GM21528 (cell line): ENCODE measurements at regions not wholly inside any gene's neighbourhood (a gene's known extent, or its start where the extent isn't known, plus 50 kb on each side); places are given as distances from the start of the nearest gene placed in this dataset.

Source experiments
- ATAC-seq: cut with Tn5 transposase; IDR thresholded peaks from one replicate; pipeline ENCODE4 v1.9.1; 2021; ENCODE audit warnings: mild to moderate bottlenecking, moderate library complexity; ENCODE audit not compliant: unreplicated experiment, low FRiP score

- ATAC-seq = no peak
Observed at GRCh38 chr1:239675735-239676134, 289.4 kb downstream of the CHRM3 start.

DNA sequence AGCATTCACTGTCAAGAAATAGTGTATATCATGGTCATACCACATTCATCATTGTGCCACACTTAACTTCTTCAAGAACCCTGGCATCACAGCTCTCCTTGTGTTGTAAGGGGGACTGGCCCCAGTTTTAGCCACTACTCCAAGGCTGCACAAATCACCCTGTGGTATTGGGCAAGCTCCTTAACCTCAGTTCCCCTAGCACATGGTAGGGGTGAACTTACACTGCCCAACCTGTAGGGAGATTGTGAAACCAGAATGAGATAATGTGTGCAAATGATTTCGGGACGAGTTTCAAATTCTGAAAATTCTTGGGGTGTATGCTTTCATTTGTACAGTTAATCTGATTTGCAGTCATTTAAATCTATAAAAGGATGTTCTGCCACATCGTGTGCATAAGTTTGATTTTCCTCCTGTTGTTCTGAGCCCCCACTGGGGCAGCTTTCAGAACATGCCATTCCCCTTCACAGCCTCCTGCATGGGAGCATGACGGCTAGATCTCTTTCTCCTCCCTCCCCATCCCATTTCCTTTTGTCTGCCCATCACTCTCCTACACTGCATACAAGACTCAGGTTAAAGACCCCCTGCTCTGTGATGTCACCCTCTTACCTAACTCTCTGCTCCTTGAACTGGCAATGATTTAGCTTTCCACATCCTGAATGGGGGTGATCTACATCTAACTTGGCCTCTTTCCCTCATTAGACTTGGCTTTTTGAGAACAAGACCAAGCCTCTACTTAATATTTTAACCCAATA lies 290.3 kb downstream of the CHRM3 start:
- ATAC-seq = no peak

DNA sequence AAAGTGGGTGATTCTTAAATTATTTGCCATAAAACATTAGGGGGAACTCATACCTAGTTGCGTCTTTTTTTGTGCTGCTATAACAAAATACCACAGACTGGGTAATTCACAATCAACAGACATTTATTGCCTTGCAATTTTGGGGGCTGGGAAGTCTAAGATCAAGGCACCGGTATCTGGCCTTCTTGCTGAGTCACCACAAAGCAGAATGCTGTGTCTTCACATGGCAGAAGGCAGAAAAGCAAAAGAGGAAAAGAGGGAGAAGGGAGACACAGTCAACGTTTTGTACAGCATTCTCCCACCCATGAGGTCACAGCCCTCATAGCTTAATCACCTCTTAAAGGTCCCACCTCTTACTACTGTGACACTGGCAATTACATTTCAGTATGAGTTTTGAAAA lies 291.0 kb downstream of the CHRM3 start:
- no peak for ATAC-seq

DNA sequence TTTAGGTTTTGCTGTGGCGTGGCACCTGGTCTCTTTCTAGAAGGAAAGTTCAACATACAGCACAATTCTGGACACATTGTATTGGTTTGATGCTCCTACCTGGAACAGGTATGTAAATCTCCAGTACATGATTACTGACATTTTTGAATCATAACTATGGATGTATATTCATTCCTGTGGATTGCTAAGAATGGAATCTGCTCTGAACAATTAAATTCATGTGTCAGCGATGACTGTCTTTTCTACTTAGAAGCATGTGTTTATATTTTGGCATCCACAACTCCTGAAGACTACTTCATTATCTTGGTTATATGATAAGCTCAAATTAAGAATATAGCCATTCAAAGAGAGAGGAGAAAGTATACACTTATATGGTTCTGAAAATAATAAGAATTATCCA lies 291.8 kb downstream of the CHRM3 start:
- ATAC-seq = no peak

GRCh38 chr1:239682046-239682445 lies 295.7 kb downstream of the CHRM3 start:
- no peak for ATAC-seq

GRCh38 chr1:239682960-239683359 lies 296.6 kb downstream of the CHRM3 start:
- ATAC-seq = no peak

- ATAC-seq = no peak
Observed at GRCh38 chr1:239686386-239686785, 300.0 kb downstream of the CHRM3 start.

GRCh38 chr1:239696317-239696716 lies 309.9 kb downstream of the CHRM3 start:
- ATAC-seq = no peak

GRCh38 chr1:239700667-239701066 lies 314.3 kb downstream of the CHRM3 start:
- no peak for ATAC-seq

DNA sequence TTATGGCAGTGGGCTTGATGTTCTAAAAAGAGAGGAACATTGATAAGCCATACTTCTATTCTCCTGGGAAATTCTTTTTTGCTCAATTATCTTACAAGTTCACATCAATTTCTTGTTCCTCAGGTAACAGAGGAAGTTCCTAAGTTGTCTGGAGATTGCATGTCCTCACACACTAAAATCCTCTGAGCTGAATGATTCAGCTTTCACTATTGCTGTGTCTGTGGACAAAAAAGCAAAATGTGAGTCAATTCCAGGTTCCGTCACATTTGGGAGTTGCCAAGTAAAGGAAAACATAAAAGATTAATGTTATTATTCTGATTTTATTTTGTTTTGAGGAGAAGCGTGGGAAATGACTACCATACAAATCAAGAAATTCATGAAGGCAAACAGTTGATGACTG lies 316.7 kb downstream of the CHRM3 start:
- no peak for ATAC-seq

DNA sequence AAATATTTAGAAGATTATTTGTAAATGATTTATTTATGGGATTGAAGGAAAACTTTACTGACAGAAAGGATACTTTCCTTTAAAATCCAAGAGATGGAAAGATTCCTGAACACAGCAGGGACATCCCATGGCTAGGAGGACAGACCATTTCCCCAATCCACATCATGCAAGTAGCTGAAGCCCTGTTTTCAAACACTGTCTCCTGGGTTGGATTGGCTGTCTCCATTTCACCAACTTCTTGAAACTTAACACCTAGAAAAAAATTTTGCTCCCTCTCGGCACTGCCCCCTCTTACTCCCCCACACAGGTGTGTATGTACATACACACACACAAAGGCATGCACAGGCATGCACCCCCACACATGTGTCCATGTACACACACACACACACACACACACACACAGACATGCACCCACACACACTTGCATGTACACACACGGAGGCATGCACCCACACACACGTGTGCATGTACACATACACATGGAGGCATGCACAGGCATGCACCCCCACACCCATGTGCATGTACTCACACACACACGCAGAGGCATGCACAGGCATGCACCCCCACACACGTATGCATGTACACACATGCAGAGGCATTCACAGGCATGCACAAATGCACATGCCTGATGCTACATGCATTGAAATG lies 320.0 kb downstream of the CHRM3 start:
- no peak for ATAC-seq

- ATAC-seq = no peak
Observed at GRCh38 chr1:239707615-239708014, 321.2 kb downstream of the CHRM3 start.

GRCh38 chr1:239708622-239709021 lies 322.3 kb downstream of the CHRM3 start:
- ATAC-seq = no peak

DNA sequence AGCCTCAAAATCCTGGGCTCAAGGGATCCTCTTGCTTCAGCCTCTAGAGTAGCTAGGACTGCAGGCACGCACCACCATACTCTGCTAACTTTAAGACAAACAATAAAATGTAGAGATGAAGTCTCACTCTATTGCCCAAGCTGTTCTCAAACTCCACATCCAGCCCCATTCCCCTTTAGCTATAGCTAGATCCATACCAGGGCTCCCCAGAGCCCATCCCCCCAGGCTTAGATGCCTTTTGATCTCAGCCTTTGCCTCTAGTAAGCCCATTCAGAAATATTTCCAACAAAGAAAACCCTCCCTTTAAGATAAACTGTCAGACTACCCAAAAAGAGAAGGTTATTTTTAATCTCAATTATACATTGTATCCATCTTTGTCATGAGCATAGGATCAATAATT lies 325.4 kb downstream of the CHRM3 start:
- ATAC-seq = no peak

GRCh38 chr1:239717097-239717917 lies 330.9 kb downstream of the CHRM3 start:
- ATAC-seq = no peak

DNA sequence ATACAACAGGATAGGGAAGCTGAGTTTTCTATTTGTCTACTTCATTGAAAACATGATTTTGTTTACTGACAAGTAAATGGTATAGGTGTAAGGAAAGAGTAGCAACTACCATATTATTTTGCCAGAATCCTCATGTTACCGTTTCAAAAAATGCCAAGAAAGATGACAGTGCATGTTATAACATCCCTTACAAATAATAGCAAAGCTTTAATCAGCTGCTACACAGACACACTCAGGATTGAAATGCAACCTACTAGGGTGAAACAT lies 331.5 kb downstream of the CHRM3 start:
- ATAC-seq = no peak

GRCh38 chr1:239718571-239718970 lies 332.2 kb downstream of the CHRM3 start:
- ATAC-seq = no peak

DNA sequence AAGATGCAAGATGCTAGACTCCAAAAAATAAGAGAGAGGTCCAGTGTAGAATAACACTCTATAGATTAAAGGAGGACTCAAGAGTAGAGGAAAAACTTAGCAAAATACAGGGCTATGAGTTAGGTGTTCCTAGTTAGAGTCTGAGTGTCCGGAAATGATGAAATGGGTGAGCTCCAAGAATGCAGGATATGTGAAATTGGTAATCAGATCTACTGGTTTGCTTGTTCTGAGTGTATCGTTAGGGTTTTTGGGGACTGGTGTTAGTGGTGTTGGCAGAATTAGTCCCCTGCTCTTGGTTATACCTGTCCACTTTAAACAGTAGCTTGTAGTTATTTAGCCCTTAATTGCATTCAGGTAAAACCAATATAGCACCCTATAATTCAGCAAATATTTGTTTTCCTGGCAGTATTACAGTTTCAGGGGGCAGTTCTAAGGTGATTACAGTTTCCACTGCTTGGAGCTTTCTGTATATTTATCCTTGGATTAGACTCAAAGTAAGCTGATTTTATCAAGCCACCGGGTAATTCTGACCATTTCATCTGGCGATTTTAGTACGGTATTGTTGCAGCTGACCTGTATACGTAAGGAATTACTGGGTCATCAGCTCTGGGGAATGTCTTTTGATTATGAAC lies 332.7 kb downstream of the CHRM3 start:
- no peak for ATAC-seq

DNA sequence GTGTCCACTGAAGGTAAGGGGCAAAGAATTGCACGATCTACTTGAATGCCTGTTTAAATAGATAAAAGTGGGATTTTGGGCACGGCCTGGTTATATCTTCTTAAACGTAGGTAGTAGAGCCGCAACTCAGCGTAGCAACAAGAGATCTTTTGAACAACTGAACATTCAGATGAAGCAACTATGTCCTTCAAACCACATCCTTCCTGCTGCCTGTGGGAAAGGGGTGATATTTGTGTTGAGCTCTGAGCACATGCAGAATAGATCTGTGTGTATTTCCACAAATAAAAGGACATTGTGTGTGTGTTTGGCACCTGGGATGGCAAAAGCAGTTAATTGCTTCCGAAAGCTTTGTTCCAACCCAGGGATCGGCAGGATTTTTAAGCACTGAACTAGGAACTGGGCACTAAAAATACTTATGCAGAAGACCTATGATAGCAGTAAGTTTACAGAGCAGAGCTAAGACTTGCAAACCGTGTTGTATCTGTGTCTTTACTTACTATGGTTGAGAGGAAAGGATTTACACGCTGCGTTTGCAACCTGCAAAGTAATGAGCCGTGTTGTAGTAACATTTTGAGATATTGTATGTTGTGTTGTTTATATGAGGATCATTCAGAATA lies 333.4 kb downstream of the CHRM3 start:
- no peak for ATAC-seq

DNA sequence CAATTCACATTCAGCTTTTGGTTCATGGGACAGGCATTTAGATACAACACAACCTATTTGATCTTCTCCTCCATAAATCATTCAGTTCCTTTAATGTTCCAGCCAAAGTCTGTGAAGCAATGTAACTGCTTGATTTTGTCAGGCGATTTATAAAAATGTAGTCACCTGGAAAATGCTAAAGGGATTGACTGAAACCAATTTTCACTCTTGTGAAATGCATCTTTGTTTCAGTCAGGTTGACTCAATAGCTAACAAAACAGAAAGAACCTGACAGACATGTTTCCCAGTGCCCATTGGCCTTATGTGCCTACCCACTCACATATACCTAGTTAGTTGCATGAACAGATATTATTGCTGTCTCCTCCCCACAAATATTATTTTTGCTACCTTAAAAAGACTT lies 335.7 kb downstream of the CHRM3 start:
- no peak for ATAC-seq
